Activated B cell treated with CpG ODN at 0.5 μM for 24 hours (primary cell): ENCODE measurements at regions not wholly inside any gene's neighbourhood (a gene's known extent, or its start where the extent isn't known, plus 50 kb on each side); places are given as distances from the start of the nearest gene placed in this dataset.
A peak's percentile ranks its signal among the peaks of the same experiment; 100 is the strongest.
"Not testable (repeated sequence)": the region's sequence is repeated elsewhere in the genome, so short reads cannot be mapped to it uniquely, and the experiment has no call there.

Source experiments
- ATAC-seq: fragments of 200-7000 bp; cut with Tn5 transposase; one replicate; pipeline ENCODE4 v1.10.0; 2021; ENCODE audit warnings: low read depth, mild to moderate bottlenecking, moderate library complexity
- CTCF ChIA-PET: fragments of 350-600 bp; sonication (Branson Sonifier 250); formaldehyde crosslinking; loops from one replicate; lab custom pipeline; 2021; ENCODE audit warnings: antibody characterized with exemption; lab: Charles Lee
- POLR2A ChIA-PET: fragments of 350-600 bp; sonication (Branson Sonifier 250); formaldehyde crosslinking; loops from one replicate; lab custom pipeline; 2021; ENCODE audit warnings: antibody characterized with exemption; lab: Charles Lee
- DNase-seq: peaks from one replicate; pipeline ENCODE4 v3.0.0; 2022
- H3K27ac Mint-ChIP-seq: one replicate; pipeline ENCODE4 v1.8.0; 2020; ENCODE audit warnings: mixed read lengths
- H3K27me3 Mint-ChIP-seq: one replicate; pipeline ENCODE4 v1.8.0; 2021; ENCODE audit warnings: mixed read lengths
- H3K36me3 Mint-ChIP-seq: one replicate; pipeline ENCODE4 v1.8.0; 2021; ENCODE audit warnings: low read depth, mixed read lengths
- H3K4me1 Mint-ChIP-seq: one replicate; pipeline ENCODE4 v1.8.0; 2021; ENCODE audit warnings: mixed read lengths
- H3K4me3 Mint-ChIP-seq: one replicate; pipeline ENCODE4 v1.8.0; 2020; ENCODE audit warnings: mild to moderate bottlenecking, mixed read lengths
- H3K9me3 Mint-ChIP-seq: one replicate; pipeline ENCODE4 v1.8.0; 2020; ENCODE audit warnings: mixed read lengths
- intact Hi-C: fragments of 100-400 bp; cut with micrococcal nuclease; formaldehyde crosslinking; loops from one replicate; pipeline ENCODE4 v1.15.1; 2024

DNA sequence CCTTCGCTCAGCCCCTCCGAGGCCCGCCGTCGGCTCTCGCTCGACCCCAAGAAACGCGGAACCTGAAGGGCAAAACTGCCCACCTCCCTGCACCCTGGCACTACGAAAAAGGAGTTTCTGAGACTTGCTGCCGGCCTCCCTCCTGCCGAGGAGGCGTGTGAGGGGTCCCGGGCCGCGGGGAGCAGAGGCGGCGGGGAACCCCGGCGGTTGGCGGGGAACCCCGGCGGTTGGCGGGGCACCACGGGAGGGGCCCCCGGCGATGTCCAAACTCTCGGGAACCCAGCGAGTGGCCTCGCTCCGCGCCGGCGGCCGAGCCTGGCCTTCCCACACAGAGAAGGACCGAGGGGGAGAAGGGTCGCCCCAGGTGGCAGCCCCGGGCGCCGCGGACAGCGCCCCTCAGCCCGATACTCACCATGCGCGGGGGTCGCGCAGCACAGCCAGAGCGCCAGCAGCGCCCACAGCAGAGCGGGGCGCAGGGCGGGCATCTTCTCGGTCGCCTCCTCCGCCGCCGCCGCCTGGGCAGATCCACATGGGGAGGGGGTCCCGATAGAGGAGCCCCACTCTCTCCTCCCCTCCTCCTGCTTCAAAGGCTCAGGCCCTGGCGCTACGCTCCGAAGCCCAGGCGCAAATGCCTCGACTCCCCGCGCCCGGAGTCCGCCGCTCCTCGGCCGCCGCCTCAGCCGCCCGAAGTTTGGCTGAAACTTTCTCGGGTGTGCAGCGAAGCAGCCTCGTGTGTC lies 69.4 kb upstream of the NUDT4B start:
- H3K4me3 Mint-ChIP-seq, intact Hi-C loops, H3K9me3 Mint-ChIP-seq, H3K27me3 Mint-ChIP-seq, DNase-seq, CTCF ChIA-PET, H3K36me3 Mint-ChIP-seq, POLR2A ChIA-PET, H3K4me1 Mint-ChIP-seq, H3K27ac Mint-ChIP-seq: not testable (repeated sequence)
- ATAC-seq = peak; percentile 49

DNA sequence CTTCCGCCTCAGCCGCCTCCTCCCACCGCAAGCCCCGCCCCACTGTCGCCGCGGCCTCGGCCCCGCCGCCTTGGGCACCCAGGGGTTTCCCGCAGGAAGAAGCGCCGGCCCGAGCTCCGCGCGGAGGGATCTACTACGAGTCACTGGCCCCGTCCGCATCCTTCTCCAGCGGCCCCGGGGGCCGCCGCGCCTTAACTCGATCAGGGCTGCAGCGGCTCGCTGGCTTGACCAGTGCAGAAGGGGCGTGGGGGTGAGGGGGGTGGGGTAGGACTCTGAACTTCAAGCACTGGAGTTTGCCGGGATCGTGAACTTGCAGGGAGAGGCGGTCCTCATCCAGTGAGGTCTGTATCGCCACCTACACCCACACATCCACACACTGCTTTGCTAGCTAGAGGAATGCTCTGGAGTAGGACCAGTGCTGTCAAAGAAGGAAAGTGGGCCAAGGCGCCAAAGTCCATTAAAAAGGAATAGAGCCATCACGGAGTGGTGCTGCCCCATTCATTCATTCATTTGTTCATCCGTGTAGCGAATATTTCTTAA lies 68.7 kb upstream of the NUDT4B start:
- DNase-seq, H3K27ac Mint-ChIP-seq, intact Hi-C loops, H3K9me3 Mint-ChIP-seq, H3K4me3 Mint-ChIP-seq, H3K36me3 Mint-ChIP-seq, POLR2A ChIA-PET, CTCF ChIA-PET, H3K27me3 Mint-ChIP-seq, H3K4me1 Mint-ChIP-seq: not testable (repeated sequence)
- ATAC-seq = peak; percentile 81

DNA sequence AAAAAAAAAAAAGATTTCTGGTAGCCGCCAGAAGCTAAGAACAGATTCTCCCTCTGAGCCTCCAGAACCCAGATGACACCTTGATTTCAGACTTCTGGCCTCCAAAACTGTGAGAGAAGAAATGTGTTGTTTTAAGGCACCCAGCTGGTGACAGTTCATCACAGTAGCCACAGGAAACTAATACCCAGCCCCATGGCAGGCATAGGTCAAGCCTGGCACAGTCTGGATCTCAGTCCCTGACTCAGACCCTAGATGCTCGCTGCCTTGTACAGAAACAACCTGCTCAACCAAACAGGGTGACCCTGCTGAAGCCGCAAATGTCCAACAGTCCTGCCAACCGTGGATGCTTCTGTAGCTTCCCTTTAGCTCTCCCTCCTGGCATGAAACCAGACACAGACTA lies 61.8 kb upstream of the NUDT4B start:
- POLR2A ChIA-PET, CTCF ChIA-PET, H3K9me3 Mint-ChIP-seq, H3K4me1 Mint-ChIP-seq, H3K27ac Mint-ChIP-seq, ATAC-seq, H3K27me3 Mint-ChIP-seq, intact Hi-C loops, H3K36me3 Mint-ChIP-seq, H3K4me3 Mint-ChIP-seq, DNase-seq: not testable (repeated sequence)

DNA sequence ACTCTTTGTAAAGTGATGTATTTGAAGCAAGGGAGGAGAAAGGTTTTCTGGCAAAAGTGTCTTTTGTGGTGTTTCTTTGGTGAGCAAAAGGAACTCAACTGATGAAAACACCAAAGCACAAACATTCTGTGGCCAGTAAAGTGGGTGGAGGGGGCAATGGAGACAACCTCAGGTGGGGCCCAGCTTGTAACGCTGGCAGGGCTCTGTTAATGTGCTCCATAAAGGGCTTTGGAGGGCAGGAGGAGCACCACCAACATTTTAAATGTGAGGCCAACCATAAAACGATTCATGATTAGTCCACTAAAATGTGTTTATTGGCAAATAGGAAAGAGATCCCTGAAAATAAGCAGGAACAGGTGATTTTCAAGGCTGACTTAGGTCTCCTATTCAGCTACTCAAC lies 61.2 kb upstream of the NUDT4B start:
- H3K9me3 Mint-ChIP-seq, H3K4me3 Mint-ChIP-seq, POLR2A ChIA-PET, DNase-seq, CTCF ChIA-PET, H3K27me3 Mint-ChIP-seq, ATAC-seq, H3K27ac Mint-ChIP-seq, H3K36me3 Mint-ChIP-seq, H3K4me1 Mint-ChIP-seq, intact Hi-C loops: not testable (repeated sequence)
